NOMO-1 treated with DMSO at 0.1 percent for 48 hours (cell line): ENCODE measurements at regions not wholly inside any gene's neighbourhood (a gene's known extent, or its start where the extent isn't known, plus 50 kb on each side); places are given as distances from the start of the nearest gene placed in this dataset.
"Not testable (repeated sequence)": the region's sequence is repeated elsewhere in the genome, so short reads cannot be mapped to it uniquely, and the experiment has no call there.

Experiments
- DNase-seq: peaks from one replicate; lab custom pipeline; 2025; ENCODE audit not compliant: unreplicated experiment; lab: John Stamatoyannopoulos, UW

- DNase-seq: no peak
Measured at GRCh38 chr5:56632199-56632598, 183.2 kb upstream of the MAP3K1 start.

GRCh38 chr5:56631719-56632118 is 183.6 kb upstream of the MAP3K1 start:
- peak; percentile 40 for DNase-seq

- not testable (repeated sequence) for DNase-seq
Measured at GRCh38 chr5:56628616-56629015, 186.7 kb upstream of the MAP3K1 start.

- DNase-seq: no peak
Measured at GRCh38 chr5:56625541-56625940, 189.8 kb upstream of the MAP3K1 start.

GRCh38 chr5:56624751-56625150 is 190.6 kb upstream of the MAP3K1 start:
- no peak for DNase-seq

- no peak for DNase-seq
Measured at GRCh38 chr5:56622141-56622540, 193.2 kb upstream of the MAP3K1 start.

- no peak for DNase-seq
Measured at GRCh38 chr5:56620903-56621677, 194.3 kb upstream of the MAP3K1 start.

GRCh38 chr5:56617998-56618397 is 197.4 kb upstream of the MAP3K1 start:
- no peak for DNase-seq

- DNase-seq: no peak
Measured at GRCh38 chr5:56616454-56617160, 198.7 kb upstream of the MAP3K1 start.

- DNase-seq: no peak
Measured at GRCh38 chr5:56615361-56616153, 199.8 kb upstream of the MAP3K1 start.

GRCh38 chr5:56612759-56613158 is 202.6 kb upstream of the MAP3K1 start:
- DNase-seq: no peak

GRCh38 chr5:56612353-56612752 is 203.0 kb upstream of the MAP3K1 start:
- no peak for DNase-seq

- no peak for DNase-seq
Measured at GRCh38 chr5:56610093-56610698, 205.2 kb upstream of the MAP3K1 start.

GRCh38 chr5:56608217-56608925 is 207.0 kb upstream of the MAP3K1 start:
- peak; percentile 87 for DNase-seq

- no peak for DNase-seq
Measured at GRCh38 chr5:56607551-56607950, 207.8 kb upstream of the MAP3K1 start.

GRCh38 chr5:56607074-56607473 is 208.3 kb upstream of the MAP3K1 start:
- DNase-seq: no peak

- DNase-seq: no peak
Measured at GRCh38 chr5:56606192-56606591, 209.2 kb upstream of the MAP3K1 start.

- DNase-seq: no peak
Measured at GRCh38 chr5:56605231-56605630, 210.1 kb upstream of the MAP3K1 start.

GRCh38 chr5:56601641-56602071 is 213.7 kb upstream of the MAP3K1 start:
- no peak for DNase-seq

- no peak for DNase-seq
Measured at GRCh38 chr5:56598941-56599340, 216.4 kb upstream of the MAP3K1 start.

GRCh38 chr5:56596155-56596554 is 219.2 kb upstream of the MAP3K1 start:
- no peak for DNase-seq
